ENCODE measurements at regions not wholly inside any gene's neighbourhood (a gene's known extent, or its start where the extent isn't known, plus 50 kb on each side); places are given as distances from the start of the nearest gene placed in this dataset.
A peak's percentile ranks its signal among the peaks of the same experiment; 100 is the strongest.
"Not testable (repeated sequence)": the region's sequence is repeated elsewhere in the genome, so short reads cannot be mapped to it uniquely, and the experiment has no call there.

DNA sequence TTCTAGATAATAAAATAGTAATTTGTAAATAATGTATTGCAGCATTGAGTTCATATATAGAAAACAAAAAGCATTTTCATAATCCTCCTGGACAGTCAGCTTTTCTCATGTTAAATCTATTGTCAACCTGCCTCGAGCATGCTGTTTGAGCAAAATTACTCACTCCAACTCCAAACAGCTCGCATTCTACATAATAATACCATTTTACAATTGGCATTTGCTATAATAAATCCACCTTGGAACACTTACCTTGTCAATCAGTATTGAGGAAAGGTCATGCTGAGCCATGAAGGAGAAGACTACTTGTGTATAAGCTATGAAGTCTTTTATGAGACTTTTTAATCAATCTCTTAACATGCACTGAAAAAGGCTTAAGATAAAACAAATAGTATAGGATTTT, 682.6 kb downstream of the CBLN4 start:
- Mint-ChIP-seq H3K4me3 (no peak overlapping the region), H3K36me3 (ENCODE audit: low read depth) (no peaks in the 10 kb centered on the region), H3K27ac (no peak overlapping the region), H3K4me1 (no peaks in the 10 kb centered on the region), H3K9me3 (no peaks in the 10 kb centered on the region), H3K27me3 (ENCODE audit: low read depth) (no peaks in the 10 kb centered on the region)
- TF ChIP-seq CTCF (IDR thresholded peaks at IDR 0.05; ENCODE audit: unreplicated experiment in 3 of 3) = no peak

- H3K9me3 Mint-ChIP-seq = no peaks in the 10 kb centered on the region
- TF ChIP-seq CTCF (IDR thresholded peaks at IDR 0.05; ENCODE audit: unreplicated experiment in 3 of 3) = no peak
- H3K27ac Mint-ChIP-seq = no peak overlapping the region
- H3K4me3 Mint-ChIP-seq = no peak overlapping the region
- H3K36me3 Mint-ChIP-seq (ENCODE audit: low read depth) = no peaks in the 10 kb centered on the region
- no peaks in the 10 kb centered on the region for H3K4me1 Mint-ChIP-seq
- no peaks in the 10 kb centered on the region for H3K27me3 Mint-ChIP-seq (ENCODE audit: low read depth)
Measured at GRCh38 chr20:55316753-55317152, 688.6 kb downstream of the CBLN4 start.

DNA sequence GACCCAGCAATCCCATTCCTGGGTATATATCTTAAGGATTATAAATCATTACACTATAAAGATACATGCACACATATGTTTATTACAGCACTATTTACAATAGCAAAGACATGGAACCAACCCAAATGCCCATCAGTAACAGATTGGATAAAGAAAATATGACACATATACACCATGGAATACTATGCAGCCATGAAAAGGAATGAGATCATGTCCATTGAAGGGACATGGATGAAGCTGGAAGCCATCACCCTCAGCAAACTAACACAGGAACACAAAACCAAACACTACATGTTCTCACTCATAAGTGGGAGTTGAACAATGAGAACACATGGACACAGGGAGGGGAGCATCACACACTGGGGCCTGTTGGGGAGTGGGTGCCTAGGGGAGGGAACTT, 694.5 kb downstream of the CBLN4 start:
- not testable (repeated sequence) for H3K4me3 Mint-ChIP-seq; H3K27me3 Mint-ChIP-seq (ENCODE audit: low read depth); H3K4me1 Mint-ChIP-seq; H3K36me3 Mint-ChIP-seq (ENCODE audit: low read depth); H3K27ac Mint-ChIP-seq
- H3K9me3 Mint-ChIP-seq = peaks cover 25% of the 10 kb centered on the region

DNA sequence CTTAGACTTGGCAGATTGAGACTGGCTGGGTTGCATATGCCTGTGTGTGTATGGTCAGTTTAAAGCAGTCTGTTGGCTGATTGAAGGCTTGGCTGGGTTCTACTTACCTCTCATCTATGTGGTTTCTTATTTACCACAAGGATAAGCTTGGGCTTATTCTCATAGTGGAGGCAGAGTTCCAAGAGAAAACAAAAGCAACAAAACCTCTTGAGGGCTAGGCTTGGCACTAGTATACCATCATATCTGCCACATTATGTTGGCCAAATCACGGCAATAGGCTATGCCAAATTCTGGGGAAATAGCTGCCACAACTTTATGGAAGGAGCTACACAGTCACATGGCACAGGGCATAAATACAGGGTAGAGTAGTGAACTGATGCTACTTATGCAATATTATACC, 714.1 kb downstream of the CBLN4 start:
- H3K9me3 Mint-ChIP-seq = no peaks in the 10 kb centered on the region
- H3K27ac Mint-ChIP-seq = no peak overlapping the region
- H3K36me3 Mint-ChIP-seq (ENCODE audit: low read depth) = no peaks in the 10 kb centered on the region
- H3K27me3 Mint-ChIP-seq (ENCODE audit: low read depth) = no peaks in the 10 kb centered on the region
- TF ChIP-seq CTCF (IDR thresholded peaks at IDR 0.05; ENCODE audit: unreplicated experiment in 3 of 3) = no peak
- H3K4me3 Mint-ChIP-seq = no peak overlapping the region
- H3K4me1 Mint-ChIP-seq = no peaks in the 10 kb centered on the region

DNA sequence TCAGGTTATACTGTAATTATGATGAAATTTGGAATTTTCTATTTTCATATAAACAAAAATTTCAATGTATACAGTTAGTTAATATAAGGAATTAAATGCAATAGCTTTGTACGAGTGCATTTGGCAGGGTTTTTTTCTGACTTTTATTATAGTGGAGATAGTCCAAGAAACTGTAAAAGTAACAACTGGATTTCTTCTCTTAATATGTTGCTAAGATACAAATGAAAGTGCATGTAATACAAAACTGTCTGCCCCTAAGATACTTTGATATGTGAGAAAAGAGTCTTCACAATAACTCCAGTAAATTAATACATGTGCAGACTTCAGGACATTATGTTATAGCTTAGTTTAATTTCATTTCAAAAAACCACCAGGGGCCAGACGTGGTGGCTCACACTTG, 721.4 kb downstream of the CBLN4 start:
- H3K4me3 Mint-ChIP-seq = no peak overlapping the region
- no peaks in the 10 kb centered on the region for H3K27me3 Mint-ChIP-seq (ENCODE audit: low read depth)
- no peak for TF ChIP-seq CTCF (IDR thresholded peaks at IDR 0.05; ENCODE audit: unreplicated experiment in 3 of 3)
- peak overlapping the region in 2 of 3 experiments; percentile 14 to 64 for H3K27ac Mint-ChIP-seq
- H3K36me3 Mint-ChIP-seq (ENCODE audit: low read depth) = no peaks in the 10 kb centered on the region
- H3K4me1 Mint-ChIP-seq = peaks cover 5% of the 10 kb centered on the region
- peaks cover 4% of the 10 kb centered on the region for H3K9me3 Mint-ChIP-seq

- no peak overlapping the region for H3K4me3 Mint-ChIP-seq
- H3K27me3 Mint-ChIP-seq (ENCODE audit: low read depth) = peaks cover 5% of the 10 kb centered on the region
- H3K4me1 Mint-ChIP-seq = no peaks in the 10 kb centered on the region
- TF ChIP-seq CTCF (IDR thresholded peaks at IDR 0.05; ENCODE audit: unreplicated experiment in 3 of 3) = no peak
- H3K9me3 Mint-ChIP-seq = peaks cover 14% of the 10 kb centered on the region
- H3K27ac Mint-ChIP-seq = no peak overlapping the region
- H3K36me3 Mint-ChIP-seq (ENCODE audit: low read depth) = no peaks in the 10 kb centered on the region
Measured at GRCh38 chr20:55273149-55273548, 732.2 kb downstream of the CBLN4 start.
